WTC11 (cell line): ENCODE measurements at regions not wholly inside any gene's neighbourhood (a gene's known extent, or its start where the extent isn't known, plus 50 kb on each side); places are given as distances from the start of the nearest gene placed in this dataset.

Experiments used
- ATAC-seq: fragments of 200-7000 bp; cut with Tn5 transposase; 2 replicates; pipeline ENCODE4 v1.10.0; 2021; ENCODE audit warnings: mild to moderate bottlenecking, moderate library complexity
- CTCF ChIA-PET: fragments of 300-600 bp; sonication (Branson Sonifier 250); formaldehyde crosslinking; loops from one replicate; lab custom pipeline; 2021; ENCODE audit warnings: antibody characterized with exemption; lab: Charles Lee
- POLR2A ChIA-PET: fragments of 350-600 bp; sonication (Branson Sonifier 250); formaldehyde crosslinking; loops from one replicate; lab custom pipeline; 2021; ENCODE audit warnings: antibody characterized with exemption; lab: Charles Lee
- DNase-seq: peaks from one replicate; pipeline ENCODE4 v3.0.0; 2021; ENCODE audit warnings: low spot score
- H3K27ac Mint-ChIP-seq: 2 replicates; pipeline ENCODE4 v1.8.0; 2021; ENCODE audit warnings: mixed read lengths
- H3K27me3 Mint-ChIP-seq: 2 replicates; pipeline ENCODE4 v1.8.0; 2021; ENCODE audit warnings: low read depth, mild to moderate bottlenecking, moderate library complexity, mixed read lengths
- H3K36me3 Mint-ChIP-seq: 2 replicates; pipeline ENCODE4 v1.8.0; 2021; ENCODE audit warnings: mixed read lengths
- H3K4me1 Mint-ChIP-seq: 2 replicates; pipeline ENCODE4 v1.8.0; 2022; ENCODE audit warnings: mixed read lengths
- H3K4me3 Mint-ChIP-seq: 2 replicates; pipeline ENCODE4 v1.8.0; 2021; ENCODE audit warnings: mild to moderate bottlenecking, moderate library complexity, mixed read lengths
- H3K9me3 Mint-ChIP-seq: 2 replicates; pipeline ENCODE4 v1.8.0; 2021; ENCODE audit warnings: mixed read lengths
- ATF1 ChIP-seq: sonication (generic); formaldehyde crosslinking; IDR thresholded peaks from 2 replicates; pipeline ENCODE4 v1.8.1; 2023; ENCODE audit warnings: mild to moderate bottlenecking, moderate library complexity, missing genetic modification reagents
- CDX4 ChIP-seq: fragments of 250-450 bp; sonication (Bioruptor Pico); IDR thresholded peaks from 2 replicates; pipeline ENCODE4 v1.9.0; 2021; ENCODE audit warnings: moderate library complexity, mild to moderate bottlenecking, inconsistent platforms, borderline replicate concordance
- CREM ChIP-seq: sonication (generic); formaldehyde crosslinking; IDR thresholded peaks from 2 replicates; pipeline ENCODE4 v1.8.1; 2022; ENCODE audit warnings: mild to moderate bottlenecking, missing genetic modification reagents, moderate library complexity
- CTCF ChIP-seq: fragments of 200-600 bp; IDR thresholded peaks from 2 replicates; pipeline ENCODE4 v1.8.0; 2022; ENCODE audit warnings: antibody characterized with exemption
- E2F1 ChIP-seq: sonication (generic); formaldehyde crosslinking; IDR thresholded peaks from 2 replicates; pipeline ENCODE4 v1.8.0; 2022; ENCODE audit warnings: mild to moderate bottlenecking, missing genetic modification reagents
- FOXJ3 ChIP-seq: sonication (generic); formaldehyde crosslinking; IDR thresholded peaks from 2 replicates; pipeline ENCODE4 v1.9.0; 2021; ENCODE audit warnings: missing genetic modification reagents, mild to moderate bottlenecking, borderline replicate concordance
- FOXK1 ChIP-seq: sonication (generic); formaldehyde crosslinking; IDR thresholded peaks from 2 replicates; pipeline ENCODE4 v1.8.0; 2022; ENCODE audit warnings: mild to moderate bottlenecking, moderate library complexity, missing genetic modification reagents
- JAZF1 ChIP-seq: fragments of 250-450 bp; sonication (Bioruptor Pico); IDR thresholded peaks from 2 replicates; pipeline ENCODE4 v1.9.0; 2021; ENCODE audit warnings: moderate library complexity, mild to moderate bottlenecking, inconsistent platforms
- JUN ChIP-seq: sonication (generic); formaldehyde crosslinking; IDR thresholded peaks from 2 replicates; pipeline ENCODE4 v1.8.0; 2023; ENCODE audit warnings: mild to moderate bottlenecking, missing genetic modification reagents
- NFATC4 ChIP-seq: fragments of 250-450 bp; sonication (Bioruptor Pico); IDR thresholded peaks from 2 replicates; pipeline ENCODE4 v1.9.0; 2021; ENCODE audit warnings: mild to moderate bottlenecking
- NFE2L1 ChIP-seq: sonication (generic); formaldehyde crosslinking; IDR thresholded peaks from 2 replicates; pipeline ENCODE4 v1.8.1; 2023; ENCODE audit warnings: missing genetic modification reagents
- NR2C2 ChIP-seq: sonication (generic); formaldehyde crosslinking; IDR thresholded peaks from 2 replicates; pipeline ENCODE4 v1.8.0; 2022; ENCODE audit warnings: mild to moderate bottlenecking, missing genetic modification reagents
- PRRX2 ChIP-seq: fragments of 250-450 bp; sonication (Bioruptor Pico); IDR thresholded peaks from 2 replicates; pipeline ENCODE4 v1.8.0; 2021; ENCODE audit warnings: mild to moderate bottlenecking
- SMAD3 ChIP-seq: sonication (generic); formaldehyde crosslinking; IDR thresholded peaks from 2 replicates; pipeline ENCODE4 v1.8.0; 2022; ENCODE audit warnings: missing genetic modification reagents, mild to moderate bottlenecking, borderline replicate concordance
- USF1 ChIP-seq: sonication (generic); formaldehyde crosslinking; IDR thresholded peaks from 2 replicates; pipeline ENCODE4 v1.8.0; 2022; ENCODE audit warnings: mild to moderate bottlenecking, missing genetic modification reagents
- USF2 ChIP-seq: sonication (generic); formaldehyde crosslinking; IDR thresholded peaks from 2 replicates; pipeline ENCODE4 v1.8.1; 2023; ENCODE audit warnings: mild to moderate bottlenecking, missing genetic modification reagents, moderate library complexity
- ZMAT4 ChIP-seq: fragments of 250-450 bp; sonication (Bioruptor Pico); IDR thresholded peaks from 2 replicates; pipeline ENCODE4 v1.9.0; 2021; ENCODE audit warnings: mild to moderate bottlenecking
- ZNF121 ChIP-seq: sonication (generic); formaldehyde crosslinking; IDR thresholded peaks from 2 replicates; pipeline ENCODE4 v1.8.0; 2023; ENCODE audit warnings: missing genetic modification reagents
- ZNF263 ChIP-seq: sonication (generic); formaldehyde crosslinking; IDR thresholded peaks from 2 replicates; pipeline ENCODE4 v1.8.1; 2022; ENCODE audit warnings: low read depth, mild to moderate bottlenecking, moderate library complexity, missing genetic modification reagents
- ZNF423 ChIP-seq: fragments of 250-450 bp; sonication (Bioruptor Pico); IDR thresholded peaks from 2 replicates; pipeline ENCODE4 v2.1.2; 2022; ENCODE audit warnings: mild to moderate bottlenecking, moderate library complexity
- ZNF671 ChIP-seq: fragments of 250-450 bp; sonication (Bioruptor Pico); IDR thresholded peaks from 2 replicates; pipeline ENCODE4 v1.8.0; 2021; ENCODE audit warnings: mild to moderate bottlenecking

- Mint-ChIP-seq H3K36me3 (no peaks in the 10 kb centered on the region), H3K4me1 (peaks cover 18% of the 10 kb centered on the region), H3K4me3 (no peak overlapping the region), H3K27ac (no peak overlapping the region), H3K9me3 (peaks cover 18% of the 10 kb centered on the region), H3K27me3 (no peaks in the 10 kb centered on the region; the same call in 1 of the 2 replicates)
- ATAC-seq (no peak), DNase-seq (no peak)
- TF ChIP-seq PRRX2 = no peak
- TF ChIP-seq ZNF671 (CRISPR knock-in tag) = no peak
- no peak for TF ChIP-seq NR2C2
- no peak for TF ChIP-seq FOXJ3
- no peak for TF ChIP-seq USF1 (CRISPR knock-in tag)
- TF ChIP-seq ZNF263 (CRISPR knock-in tag) = no peak
- no peak for TF ChIP-seq FOXK1 (CRISPR knock-in tag)
- TF ChIP-seq NFE2L1 (CRISPR knock-in tag) = no peak
- no peak for TF ChIP-seq CREM (CRISPR knock-in tag)
- no peak for TF ChIP-seq CDX4 (CRISPR knock-in tag)
- no peak for TF ChIP-seq NFATC4 (CRISPR knock-in tag)
- TF ChIP-seq USF2 (CRISPR knock-in tag) = no peak
- TF ChIP-seq SMAD3 (CRISPR knock-in tag) = no peak
- TF ChIP-seq JUN (CRISPR knock-in tag) = no peak
- no peak for TF ChIP-seq ZNF423 (CRISPR knock-in tag)
- no peak for TF ChIP-seq ZMAT4 (CRISPR knock-in tag)
- no peak for TF ChIP-seq CTCF
- POLR2A ChIA-PET = no interaction called here
- CTCF ChIA-PET = interaction anchor here (1.0 kb wide), 1 partner anchor 9 kb away, joined by 3 read pairs; no protein-coding TSS in a partner anchor
Measured at GRCh38 chr15:31607656-31608055, 281.0 kb downstream of the KLF13 start.

GRCh38 chr15:31609258-31609681, 282.6 kb downstream of the KLF13 start:
- POLR2A ChIA-PET = no interaction called here
- TF ChIP-seq USF2 (CRISPR knock-in tag) = no peak
- TF ChIP-seq JAZF1 = no peak
- peak; percentile 53; the same call in 1 of the 2 replicates for TF ChIP-seq ZNF121 (CRISPR knock-in tag)
- no peak for TF ChIP-seq E2F1 (CRISPR knock-in tag)
- peak; percentile 62; the same call in 1 of the 2 replicates for TF ChIP-seq NFE2L1 (CRISPR knock-in tag)
- no peak for TF ChIP-seq ATF1
- TF ChIP-seq, all 79 proteins: peak for 2
- ATAC-seq (peak; percentile 22), DNase-seq (no peak)
- Mint-ChIP-seq H3K9me3 (peaks cover 21% of the 10 kb centered on the region), H3K27me3 (no peaks in the 10 kb centered on the region), H3K4me3 (no peak overlapping the region), H3K4me1 (peaks cover 18% of the 10 kb centered on the region), H3K27ac (0 out of 2 replicates have a peak overlapping the region, but pooled peaks have one; percentile 34), H3K36me3 (no peaks in the 10 kb centered on the region)
- CTCF ChIA-PET = interaction anchor here (1.5 kb wide), 2 partner anchors 126 to 368 kb away, joined by 3 read pairs; no protein-coding TSS in a partner anchor
